Breast epithelium (tissue), 4 donors: ENCODE measurements at regions not wholly inside any gene's neighbourhood (a gene's known extent, or its start where the extent isn't known, plus 50 kb on each side); places are given as distances from the start of the nearest gene placed in this dataset.
"Not testable (repeated sequence)": the region's sequence is repeated elsewhere in the genome, so short reads cannot be mapped to it uniquely, and the experiment has no call there.

Experiments used
- DNase-seq, 2 donors: peaks; one replicate each; pipeline ENCODE4 v3.0.0-alpha.2; 2019; ENCODE audit warnings: low spot score in 2 of 2
- H3K27ac ChIP-seq, 2 donors: fragments of 200-600 bp; sonication (generic) in 1 of 2; one replicate each; pipeline ENCODE4 v1.5.1; 2016 to 2019; ENCODE audit warnings: mild to moderate bottlenecking in 1 of 2
- H3K27me3 ChIP-seq, 2 donors: fragments of 200-600 bp; sonication (generic) in 1 of 2; one replicate each; pipeline versions ENCODE4 v1.5.1 to v1.6.0; 2017 to 2019; ENCODE audit warnings: control low read depth in 1 of 2, mild to moderate bottlenecking in 1 of 2
- H3K36me3 ChIP-seq: fragments of 200-600 bp; one replicate; pipeline ENCODE4 v1.5.1; 2019
- H3K4me1 ChIP-seq, 2 donors: fragments of 200-600 bp; sonication (generic); one replicate each; pipeline ENCODE4 v1.5.1; 2016 to 2019; ENCODE audit warnings: control low read depth in 1 of 2
- H3K4me3 ChIP-seq, 3 donors: fragments of 200-600 bp; sonication (generic); 1 replicate in 2 of 3; 2 replicates in 1 of 3; pipeline ENCODE4 v1.5.1; 2016 to 2019; ENCODE audit warnings: mild to moderate bottlenecking in 3 of 3, moderate library complexity in 2 of 3
- H3K9me3 ChIP-seq, 2 donors: fragments of 200-600 bp; sonication (generic) in 1 of 2; one replicate each; pipeline ENCODE4 v1.5.1; 2016 to 2019; ENCODE audit warnings: control low read depth in 1 of 2
- CTCF ChIP-seq, 3 donors: fragments of 450-650 bp; IDR thresholded peaks; one replicate each; pipeline ENCODE4 v1.5.1; 2016 to 2017; ENCODE audit warnings: antibody characterized with exemption in 3 of 3, mild to moderate bottlenecking in 3 of 3, moderate library complexity in 3 of 3
- POLR2A ChIP-seq: fragments of 450-650 bp; IDR thresholded peaks from one replicate; pipeline ENCODE4 v1.6.1; 2016; ENCODE audit warnings: antibody characterized with exemption, mild to moderate bottlenecking, moderate library complexity
- POLR2AphosphoS5 ChIP-seq, 3 donors: sonication (generic); formaldehyde crosslinking; IDR thresholded peaks; one replicate each; pipeline ENCODE4 v1.6.1; 2017; ENCODE audit warnings: antibody characterized with exemption in 3 of 3
- intact Hi-C: fragments of 100-400 bp; cut with DNase I; formaldehyde crosslinking; loops from one replicate; pipeline ENCODE4 v1.15.1; 2023; ENCODE audit warnings: low total_unique reads

DNA sequence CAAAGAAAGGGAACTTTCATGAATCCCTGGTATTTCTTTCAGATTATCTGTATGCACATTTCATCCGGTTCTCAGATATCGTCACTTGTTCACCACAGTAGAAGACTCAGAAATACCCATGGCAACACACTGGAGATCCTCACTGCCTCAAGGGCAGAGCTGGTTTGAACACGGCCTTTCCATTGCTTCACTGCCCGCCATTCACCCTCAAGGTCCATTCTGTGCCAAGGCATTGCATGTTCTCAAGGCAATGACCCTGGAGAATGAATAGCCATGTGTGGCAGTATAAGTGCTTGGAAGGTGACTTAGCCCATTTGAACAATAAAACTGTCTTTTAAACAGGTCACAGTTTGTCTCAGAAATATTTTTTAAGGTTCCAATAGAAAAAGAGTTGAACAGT is 606.5 kb downstream of the IPMK start:
- no peaks in the 10 kb centered on the region for H3K9me3 ChIP-seq
- H3K4me3 ChIP-seq, result no peak overlapping the region
- H3K4me1 ChIP-seq, result no peaks in the 10 kb centered on the region
- H3K27me3 ChIP-seq, result no peaks in the 10 kb centered on the region
- no peaks in the 10 kb centered on the region for H3K36me3 ChIP-seq
- no peak for TF ChIP-seq POLR2A
- TF ChIP-seq CTCF (IDR thresholded peaks at IDR 0.05), result no peak
- no peak overlapping the region for H3K27ac ChIP-seq
- DNase-seq, result no peak
- intact Hi-C loops, result no loop called here

- no peak for DNase-seq
- peak in 2 of 3 donors; percentile 41 for TF ChIP-seq CTCF (IDR thresholded peaks at IDR 0.05)
- no peak for TF ChIP-seq POLR2AphosphoS5 (IDR thresholded peaks at IDR 0.05)
- Histone ChIP-seq H3K27ac (no peak overlapping the region), H3K9me3 (no peaks in the 10 kb centered on the region), H3K27me3 (no peaks in the 10 kb centered on the region), H3K4me3 (no peak overlapping the region), H3K4me1 (no peaks in the 10 kb centered on the region), H3K36me3 (no peaks in the 10 kb centered on the region)
- intact Hi-C loops, result no loop called here
Measured at GRCh38 chr10:57657164-57657765, 610.4 kb downstream of the IPMK start.

DNA sequence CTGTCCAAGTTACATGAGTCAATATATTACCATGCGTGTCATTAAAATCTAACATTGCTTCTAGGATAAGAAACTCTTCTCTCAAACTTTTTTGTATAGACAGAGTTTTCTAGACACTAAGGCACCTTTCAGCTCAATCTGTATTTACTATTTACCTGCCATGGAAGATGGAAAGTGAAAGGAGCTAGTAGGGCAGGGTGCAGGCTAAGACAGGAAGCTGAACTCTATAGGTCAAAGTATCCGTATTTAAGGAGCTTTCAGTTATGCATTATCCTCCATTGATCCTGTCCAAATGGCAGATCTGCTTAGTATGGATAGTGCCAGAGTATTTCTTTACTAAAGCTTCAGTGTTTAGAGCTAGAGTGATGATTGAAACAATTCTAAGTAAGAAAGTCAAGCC is 612.8 kb downstream of the IPMK start:
- no peak overlapping the region for H3K27ac ChIP-seq

GRCh38 chr10:57645108-57645507 is 622.6 kb downstream of the IPMK start:
- H3K36me3 ChIP-seq, H3K4me1 ChIP-seq, H3K27ac ChIP-seq, intact Hi-C loops, H3K9me3 ChIP-seq, H3K4me3 ChIP-seq, DNase-seq, H3K27me3 ChIP-seq: not testable (repeated sequence)

More for the DNA sequence above, 612.8 kb downstream of the IPMK start:
- no peak for DNase-seq
- Histone ChIP-seq H3K36me3 (no peaks in the 10 kb centered on the region), H3K9me3 (no peaks in the 10 kb centered on the region), H3K27me3 (no peaks in the 10 kb centered on the region), H3K4me1 (no peaks in the 10 kb centered on the region), H3K4me3 (no peak overlapping the region)
- no peak for TF ChIP-seq POLR2A
- no peak for TF ChIP-seq CTCF (IDR thresholded peaks at IDR 0.05)
- TF ChIP-seq POLR2AphosphoS5 (IDR thresholded peaks at IDR 0.05), result no peak
- intact Hi-C loops, result no loop called here

GRCh38 chr10:57638411-57638810 is 629.3 kb downstream of the IPMK start:
- Histone ChIP-seq H3K9me3 (no peaks in the 10 kb centered on the region), H3K36me3 (no peaks in the 10 kb centered on the region), H3K27ac (no peak overlapping the region), H3K4me3 (no peak overlapping the region), H3K27me3 (no peaks in the 10 kb centered on the region), H3K4me1 (no peaks in the 10 kb centered on the region)
- no peak for DNase-seq
- intact Hi-C loops, result no loop called here
- no peak for TF ChIP-seq CTCF (IDR thresholded peaks at IDR 0.05)
- no peak for TF ChIP-seq POLR2A
- TF ChIP-seq POLR2AphosphoS5 (IDR thresholded peaks at IDR 0.05), result no peak
